OCI-LY3 (cell line): ENCODE measurements at regions not wholly inside any gene's neighbourhood (a gene's known extent, or its start where the extent isn't known, plus 50 kb on each side); places are given as distances from the start of the nearest gene placed in this dataset.

ENCODE experiments used
- EZH2phosphoT487 ChIP-seq: fragments of 200-600 bp; shearing (Covaris generic); IDR thresholded peaks from 2 replicates; pipeline ENCODE4 v1.6.1; 2018; ENCODE audit warnings: antibody characterized with exemption, mixed run types, low read depth
- TF ChIP-seq, protein P1 (sequence below): fragments of 200-600, 300-600 bp; sonication (generic); IDR thresholded peaks from 2 replicates; pipeline ENCODE4 v1.5.1; 2014; ENCODE audit warnings: antibody characterized with exemption, low read length, low read depth

DNA sequence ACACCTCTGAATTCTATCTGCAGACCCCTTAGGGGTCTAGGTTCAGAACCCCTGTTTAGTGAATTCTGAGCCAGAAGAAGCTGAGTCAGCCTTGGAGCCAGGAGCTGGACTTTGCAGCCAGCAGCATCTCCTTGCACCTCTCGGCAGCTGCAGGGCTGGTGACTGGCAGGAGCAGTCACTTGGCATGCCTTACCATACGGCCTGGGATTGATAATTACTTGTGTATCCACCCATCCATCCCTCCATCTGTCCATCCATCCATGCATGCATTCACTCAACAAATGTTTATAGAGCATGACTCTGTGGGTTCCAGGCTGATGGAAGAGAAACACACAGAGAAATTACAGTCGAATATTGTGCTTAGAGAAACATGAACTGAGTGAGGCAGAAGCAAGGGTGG is 67.5 kb upstream of the PRIMA1 start:
- TF ChIP-seq, protein P1, sequence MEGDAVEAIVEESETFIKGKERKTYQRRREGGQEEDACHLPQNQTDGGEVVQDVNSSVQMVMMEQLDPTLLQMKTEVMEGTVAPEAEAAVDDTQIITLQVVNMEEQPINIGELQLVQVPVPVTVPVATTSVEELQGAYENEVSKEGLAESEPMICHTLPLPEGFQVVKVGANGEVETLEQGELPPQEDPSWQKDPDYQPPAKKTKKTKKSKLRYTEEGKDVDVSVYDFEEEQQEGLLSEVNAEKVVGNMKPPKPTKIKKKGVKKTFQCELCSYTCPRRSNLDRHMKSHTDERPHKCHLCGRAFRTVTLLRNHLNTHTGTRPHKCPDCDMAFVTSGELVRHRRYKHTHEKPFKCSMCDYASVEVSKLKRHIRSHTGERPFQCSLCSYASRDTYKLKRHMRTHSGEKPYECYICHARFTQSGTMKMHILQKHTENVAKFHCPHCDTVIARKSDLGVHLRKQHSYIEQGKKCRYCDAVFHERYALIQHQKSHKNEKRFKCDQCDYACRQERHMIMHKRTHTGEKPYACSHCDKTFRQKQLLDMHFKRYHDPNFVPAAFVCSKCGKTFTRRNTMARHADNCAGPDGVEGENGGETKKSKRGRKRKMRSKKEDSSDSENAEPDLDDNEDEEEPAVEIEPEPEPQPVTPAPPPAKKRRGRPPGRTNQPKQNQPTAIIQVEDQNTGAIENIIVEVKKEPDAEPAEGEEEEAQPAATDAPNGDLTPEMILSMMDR = no peak
- TF ChIP-seq EZH2phosphoT487 = no peak
